Large intestine (tissue), 3 donors: ENCODE measurements at regions not wholly inside any gene's neighbourhood (a gene's known extent, or its start where the extent isn't known, plus 50 kb on each side); places are given as distances from the start of the nearest gene placed in this dataset.

Source experiments
- DNase-seq, 2 donors: peaks; one replicate each; pipeline versions ENCODE4 v3.0.0 to v3.0.0-alpha.2; 2013
- H3K27ac ChIP-seq: one replicate; pipeline ENCODE4 v1.5.1; 2013; ENCODE audit warnings: low read length
- H3K27me3 ChIP-seq: 2 replicates; pipeline ENCODE4 v1.6.1; 2013; ENCODE audit warnings: low read length; ENCODE audit not compliant: control insufficient read depth, insufficient read depth
- H3K36me3 ChIP-seq: 2 replicates; pipeline ENCODE4 v1.6.1; 2013; ENCODE audit warnings: low read length; ENCODE audit not compliant: control insufficient read depth, insufficient read depth
- H3K4me1 ChIP-seq: one replicate; pipeline ENCODE4 v1.6.1; 2013; ENCODE audit warnings: low read length; ENCODE audit not compliant: control insufficient read depth, insufficient read depth
- H3K4me3 ChIP-seq: one replicate; pipeline ENCODE4 v1.5.1; 2013; ENCODE audit warnings: low read length
- H3K9me3 ChIP-seq: one replicate; pipeline ENCODE4 v1.6.1; 2013; ENCODE audit warnings: mild to moderate bottlenecking, low read depth, low read length, moderate library complexity; ENCODE audit not compliant: control insufficient read depth
- WGBS: methylation state at CpG from one replicate; pipeline ENCODE4 v1.1.5; 2013; ENCODE audit warnings: low lambda C conversion rate; ENCODE audit not compliant: insufficient coverage; 5-methylcytosine and 5-hydroxymethylcytosine counted together

GRCh38 chr2:177088529-177088928, 124.1 kb upstream of the HNRNPA3 start:
- H3K36me3 ChIP-seq, result no peaks in the 10 kb centered on the region
- no peak overlapping the region for H3K27ac ChIP-seq
- H3K4me1 ChIP-seq, result no peaks in the 10 kb centered on the region
- no peak for DNase-seq
- no peaks in the 10 kb centered on the region for H3K27me3 ChIP-seq
- H3K4me3 ChIP-seq, result no peak overlapping the region
- no CpG with 5 or more reads among the region's 2 CpGs for WGBS
- no peaks in the 10 kb centered on the region for H3K9me3 ChIP-seq

- no peak overlapping the region for H3K27ac ChIP-seq
- H3K4me3 ChIP-seq, result no peak overlapping the region
- WGBS, result 93% methylated on average over 3 of the region's 5 CpGs
- no peaks in the 10 kb centered on the region for H3K36me3 ChIP-seq
- H3K9me3 ChIP-seq, result no peaks in the 10 kb centered on the region
- no peak for DNase-seq
- H3K4me1 ChIP-seq, result no peaks in the 10 kb centered on the region
- H3K27me3 ChIP-seq, result no peaks in the 10 kb centered on the region
Measured at GRCh38 chr2:177090967-177091366, 121.6 kb upstream of the HNRNPA3 start.

GRCh38 chr2:177093371-177093770, 119.2 kb upstream of the HNRNPA3 start:
- peaks cover 2% of the 10 kb centered on the region for H3K27me3 ChIP-seq
- H3K27ac ChIP-seq, result no peak overlapping the region
- no peaks in the 10 kb centered on the region for H3K36me3 ChIP-seq
- no CpG with 5 or more reads among the region's 4 CpGs for WGBS
- H3K4me3 ChIP-seq, result no peak overlapping the region
- no peak for DNase-seq
- no peaks in the 10 kb centered on the region for H3K4me1 ChIP-seq
- H3K9me3 ChIP-seq, result no peaks in the 10 kb centered on the region

- Histone ChIP-seq H3K4me1 (no peaks in the 10 kb centered on the region), H3K27me3 (peaks cover 2% of the 10 kb centered on the region), H3K9me3 (no peaks in the 10 kb centered on the region), H3K27ac (no peak overlapping the region), H3K36me3 (no peaks in the 10 kb centered on the region), H3K4me3 (no peak overlapping the region)
- 75% methylated on average over 1 of the region's 3 CpGs for WGBS
- no peak for DNase-seq
Measured at GRCh38 chr2:177098001-177098613, 114.5 kb upstream of the HNRNPA3 start.

GRCh38 chr2:177101930-177102329, 110.7 kb upstream of the HNRNPA3 start:
- Histone ChIP-seq H3K27ac (no peak overlapping the region), H3K9me3 (no peaks in the 10 kb centered on the region), H3K36me3 (no peaks in the 10 kb centered on the region), H3K4me3 (no peak overlapping the region), H3K4me1 (no peaks in the 10 kb centered on the region), H3K27me3 (peaks cover 2% of the 10 kb centered on the region)
- DNase-seq, result no peak

- Histone ChIP-seq H3K4me3 (no peak overlapping the region), H3K4me1 (no peaks in the 10 kb centered on the region), H3K9me3 (no peaks in the 10 kb centered on the region), H3K36me3 (no peaks in the 10 kb centered on the region), H3K27me3 (peaks cover 6% of the 10 kb centered on the region), H3K27ac (no peak overlapping the region)
- no peak for DNase-seq
- WGBS, result 88% methylated on average over 1 of the region's 2 CpGs
Measured at GRCh38 chr2:177106212-177106611, 106.4 kb upstream of the HNRNPA3 start.

GRCh38 chr2:177108890-177109289, 103.7 kb upstream of the HNRNPA3 start:
- Histone ChIP-seq H3K4me3 (no peak overlapping the region), H3K9me3 (no peaks in the 10 kb centered on the region), H3K36me3 (no peaks in the 10 kb centered on the region), H3K4me1 (no peaks in the 10 kb centered on the region), H3K27me3 (peaks cover 6% of the 10 kb centered on the region), H3K27ac (no peak overlapping the region)
- DNase-seq, result no peak
- WGBS, result 60% methylated on average over 1 of the region's 2 CpGs

- Histone ChIP-seq H3K4me3 (no peak overlapping the region), H3K36me3 (no peaks in the 10 kb centered on the region), H3K27me3 (no peaks in the 10 kb centered on the region), H3K4me1 (no peaks in the 10 kb centered on the region), H3K27ac (no peak overlapping the region), H3K9me3 (no peaks in the 10 kb centered on the region)
- 100% methylated on average over 3 of the region's 5 CpGs for WGBS
- no peak for DNase-seq
Measured at GRCh38 chr2:177114712-177115111, 97.9 kb upstream of the HNRNPA3 start.

- no peak for DNase-seq
- 81% methylated on average over 3 of the region's 3 CpGs for whole genome bisulfite sequencing
- H3K27me3 ChIP-seq, result no peaks in the 10 kb centered on the region
- no peak overlapping the region for H3K4me3 ChIP-seq
- no peaks in the 10 kb centered on the region for H3K36me3 ChIP-seq
- no peak overlapping the region for H3K27ac ChIP-seq
- H3K4me1 ChIP-seq, result no peaks in the 10 kb centered on the region
- H3K9me3 ChIP-seq, result no peaks in the 10 kb centered on the region
Measured at GRCh38 chr2:177117755-177118154, 94.8 kb upstream of the HNRNPA3 start.

- Histone ChIP-seq H3K27ac (no peak overlapping the region), H3K36me3 (no peaks in the 10 kb centered on the region), H3K9me3 (no peaks in the 10 kb centered on the region), H3K4me1 (no peaks in the 10 kb centered on the region), H3K4me3 (no peak overlapping the region), H3K27me3 (peaks cover 3% of the 10 kb centered on the region)
- no peak for DNase-seq
- WGBS, result no CpG with 5 or more reads among the region's 2 CpGs
Measured at GRCh38 chr2:177118636-177119035, 94.0 kb upstream of the HNRNPA3 start.

- no peak for DNase-seq
- H3K4me3 ChIP-seq, result no peak overlapping the region
- H3K36me3 ChIP-seq, result no peaks in the 10 kb centered on the region
- H3K9me3 ChIP-seq, result no peaks in the 10 kb centered on the region
- no peaks in the 10 kb centered on the region for H3K4me1 ChIP-seq
- peaks cover 3% of the 10 kb centered on the region for H3K27me3 ChIP-seq
- no CpG with 5 or more reads among the region's 5 CpGs for WGBS
- H3K27ac ChIP-seq, result no peak overlapping the region
Measured at GRCh38 chr2:177119099-177119498, 93.5 kb upstream of the HNRNPA3 start.
